ENCODE measurements at regions not wholly inside any gene's neighbourhood (a gene's known extent, or its start where the extent isn't known, plus 50 kb on each side); places are given as distances from the start of the nearest gene placed in this dataset.

DNA sequence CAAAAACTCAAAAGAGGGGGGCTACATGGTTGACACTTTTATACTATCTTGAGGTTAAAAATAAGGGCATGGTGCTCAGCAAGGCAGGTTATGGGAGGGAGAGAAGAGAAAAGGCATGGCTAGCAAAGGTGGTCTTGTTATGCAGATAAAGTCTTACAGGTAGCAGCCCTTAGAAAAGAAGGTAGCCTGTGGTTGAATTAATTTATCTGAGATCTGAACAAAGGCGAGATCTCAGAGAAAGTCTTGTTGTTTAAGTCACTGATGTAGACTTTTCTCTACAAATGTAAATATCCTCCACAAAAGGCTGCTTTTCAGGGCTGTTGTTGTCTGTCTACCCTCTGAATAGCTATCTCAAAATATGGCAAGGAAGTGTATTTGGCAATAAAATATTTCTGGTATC is 1250.4 kb downstream of the PCDH18 start:
- Histone ChIP-seq H2AFZ (ENCODE audit: low read length) (no peak overlapping the region), H3K9me2 (replicated peaks; ENCODE audit: low read length) (no peaks in the 10 kb centered on the region), H3K9me3 (ENCODE audit: low read length) (no peaks in the 10 kb centered on the region), H3K27ac (ENCODE audit: low read length) (no peak overlapping the region), H3K4me3 (ENCODE audit: low read length) (no peak overlapping the region), H4K20me1 (ENCODE audit: low read length) (no peaks in the 10 kb centered on the region), H3K79me2 (ENCODE audit: low read length) (no peaks in the 10 kb centered on the region), H3K4me1 (ENCODE audit: insufficient read depth, low read length) (no peaks in the 10 kb centered on the region), H3K9ac (ENCODE audit: low read length) (no peak overlapping the region), H3K27me3 (ENCODE audit: low read length) (no peaks in the 10 kb centered on the region), H3K4me2 (ENCODE audit: low read length) (no peak overlapping the region), H3F3A (ENCODE audit: low read length, unreplicated experiment) (no peaks in the 10 kb centered on the region), H3K36me3 (ENCODE audit: low read depth, low read length) (no peaks in the 10 kb centered on the region)
- POLR2A ChIA-PET (ENCODE audit: unreplicated experiment): no interaction called here
- CTCF ChIA-PET: no interaction called here
- no TSS peak for BruUV-seq (replicated peaks)
- TF ChIP-seq, protein P1, sequence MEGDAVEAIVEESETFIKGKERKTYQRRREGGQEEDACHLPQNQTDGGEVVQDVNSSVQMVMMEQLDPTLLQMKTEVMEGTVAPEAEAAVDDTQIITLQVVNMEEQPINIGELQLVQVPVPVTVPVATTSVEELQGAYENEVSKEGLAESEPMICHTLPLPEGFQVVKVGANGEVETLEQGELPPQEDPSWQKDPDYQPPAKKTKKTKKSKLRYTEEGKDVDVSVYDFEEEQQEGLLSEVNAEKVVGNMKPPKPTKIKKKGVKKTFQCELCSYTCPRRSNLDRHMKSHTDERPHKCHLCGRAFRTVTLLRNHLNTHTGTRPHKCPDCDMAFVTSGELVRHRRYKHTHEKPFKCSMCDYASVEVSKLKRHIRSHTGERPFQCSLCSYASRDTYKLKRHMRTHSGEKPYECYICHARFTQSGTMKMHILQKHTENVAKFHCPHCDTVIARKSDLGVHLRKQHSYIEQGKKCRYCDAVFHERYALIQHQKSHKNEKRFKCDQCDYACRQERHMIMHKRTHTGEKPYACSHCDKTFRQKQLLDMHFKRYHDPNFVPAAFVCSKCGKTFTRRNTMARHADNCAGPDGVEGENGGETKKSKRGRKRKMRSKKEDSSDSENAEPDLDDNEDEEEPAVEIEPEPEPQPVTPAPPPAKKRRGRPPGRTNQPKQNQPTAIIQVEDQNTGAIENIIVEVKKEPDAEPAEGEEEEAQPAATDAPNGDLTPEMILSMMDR (conservative IDR thresholded peaks at IDR 0.05; ENCODE audit: low read depth, low read length): no peak
- no peak for TF ChIP-seq EZH2phosphoT487 (IDR thresholded peaks at IDR 0.05; ENCODE audit: borderline replicate concordance, low read length)
- TF ChIP-seq EZH2 (IDR thresholded peaks at IDR 0.05; ENCODE audit: low read length, unreplicated experiment): no peak
- intact Hi-C loops (cut with micrococcal nuclease): no loop called here
- ATAC-seq (no peak), DNase-seq (no peak)

DNA sequence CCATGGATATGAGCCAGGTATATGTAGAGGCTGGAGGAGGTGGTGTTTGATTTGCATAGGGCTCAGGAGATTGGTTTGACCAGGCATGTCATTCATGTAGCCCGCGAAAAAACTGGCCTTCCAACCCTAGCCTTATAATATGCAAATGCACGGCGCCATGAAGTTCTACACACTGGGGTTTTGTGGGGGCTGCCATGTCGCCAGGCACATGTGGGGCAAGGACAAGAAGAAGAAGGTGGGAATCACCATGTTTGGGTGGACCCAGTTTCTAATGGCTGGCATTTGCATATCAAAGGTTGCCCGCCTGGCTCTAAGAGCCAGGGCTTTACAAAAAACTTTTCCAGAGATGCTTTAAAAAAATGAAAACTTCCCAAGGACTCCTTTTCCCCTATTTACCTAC is 1251.0 kb downstream of the PCDH18 start:
- no peak for TF ChIP-seq EZH2 (IDR thresholded peaks at IDR 0.05; ENCODE audit: low read length, unreplicated experiment)
- H3K4me2 ChIP-seq (ENCODE audit: low read length): no peak overlapping the region
- H3K27me3 ChIP-seq (ENCODE audit: low read length): no peaks in the 10 kb centered on the region
- no peak overlapping the region for H3K27ac ChIP-seq (ENCODE audit: low read length)
- no peaks in the 10 kb centered on the region for H3K9me2 ChIP-seq (replicated peaks; ENCODE audit: low read length)
- no peaks in the 10 kb centered on the region for H3K9me3 ChIP-seq (ENCODE audit: low read length)
- CTCF ChIA-PET: no interaction called here
- no peak for ATAC-seq
- H3K4me3 ChIP-seq (ENCODE audit: low read length): no peak overlapping the region
- H3F3A ChIP-seq (ENCODE audit: low read length, unreplicated experiment): no peaks in the 10 kb centered on the region
- no TSS peak for BruUV-seq (replicated peaks)
- DNase-seq: no peak
- H3K4me1 ChIP-seq (ENCODE audit: insufficient read depth, low read length): no peaks in the 10 kb centered on the region
- POLR2A ChIA-PET (ENCODE audit: unreplicated experiment): no interaction called here
- H4K20me1 ChIP-seq (ENCODE audit: low read length): no peaks in the 10 kb centered on the region
- H2AFZ ChIP-seq (ENCODE audit: low read length): no peak overlapping the region
- intact Hi-C loops (cut with micrococcal nuclease): no loop called here
- no peak overlapping the region for H3K9ac ChIP-seq (ENCODE audit: low read length)
- H3K36me3 ChIP-seq (ENCODE audit: low read depth, low read length): no peaks in the 10 kb centered on the region
- no peaks in the 10 kb centered on the region for H3K79me2 ChIP-seq (ENCODE audit: low read length)

DNA sequence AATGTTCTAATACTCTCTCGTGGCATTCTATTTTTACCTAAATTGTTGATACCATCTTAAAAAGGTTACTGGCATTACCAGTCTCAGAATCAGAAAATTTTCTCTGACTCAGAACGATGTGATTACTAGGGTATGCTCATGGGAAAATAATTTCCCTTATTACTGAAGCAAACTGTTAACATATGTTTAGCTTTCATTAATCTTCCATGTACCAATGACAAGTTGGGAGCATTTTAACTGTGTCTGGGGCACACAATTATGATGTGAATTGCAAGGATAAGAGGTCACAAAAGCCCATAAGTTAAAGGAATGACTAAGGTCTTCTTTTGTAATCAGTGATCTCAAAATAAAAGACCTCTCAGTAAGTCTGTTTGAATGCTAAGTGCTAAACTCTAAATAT is 1254.6 kb downstream of the PCDH18 start:
- ATAC-seq (no peak), DNase-seq (no peak)
- Histone ChIP-seq H3K4me3 (ENCODE audit: low read length) (no peak overlapping the region), H2AFZ (ENCODE audit: low read length) (no peak overlapping the region), H3K27ac (ENCODE audit: low read length) (no peak overlapping the region), H3K4me2 (ENCODE audit: low read length) (no peak overlapping the region), H3K79me2 (ENCODE audit: low read length) (no peaks in the 10 kb centered on the region), H3K9me2 (replicated peaks; ENCODE audit: low read length) (no peaks in the 10 kb centered on the region), H3K36me3 (ENCODE audit: low read depth, low read length) (no peaks in the 10 kb centered on the region), H3K9me3 (ENCODE audit: low read length) (no peaks in the 10 kb centered on the region), H3K27me3 (ENCODE audit: low read length) (no peaks in the 10 kb centered on the region), H3K9ac (ENCODE audit: low read length) (no peak overlapping the region), H4K20me1 (ENCODE audit: low read length) (no peaks in the 10 kb centered on the region), H3F3A (ENCODE audit: low read length, unreplicated experiment) (no peaks in the 10 kb centered on the region), H3K4me1 (ENCODE audit: insufficient read depth, low read length) (no peaks in the 10 kb centered on the region)
- intact Hi-C loops (cut with micrococcal nuclease): no loop called here
- no TSS peak for BruUV-seq (replicated peaks)
- POLR2A ChIA-PET (ENCODE audit: unreplicated experiment): no interaction called here
- CTCF ChIA-PET: no interaction called here
- TF ChIP-seq, protein P1 (conservative IDR thresholded peaks at IDR 0.05; ENCODE audit: low read depth, low read length): no peak
- TF ChIP-seq EZH2phosphoT487 (IDR thresholded peaks at IDR 0.05; ENCODE audit: borderline replicate concordance, low read length): no peak
- no peak for TF ChIP-seq EZH2 (IDR thresholded peaks at IDR 0.05; ENCODE audit: low read length, unreplicated experiment)
